HCT116 (cell line): ENCODE measurements at regions not wholly inside any gene's neighbourhood (a gene's known extent, or its start where the extent isn't known, plus 50 kb on each side); places are given as distances from the start of the nearest gene placed in this dataset.

Experiments
- ATAC-seq: fragments of 200-7000 bp; cut with Tn5 transposase; 2 replicates; pipeline ENCODE4 v1.9.1; 2020; ENCODE audit warnings: mild to moderate bottlenecking, moderate library complexity
- BruUV-seq: library from RNA; stranded (reverse); fragments of 400-500 nt; replicated peaks from 2 replicates; lab custom pipeline; 2021; lab: Mats Ljungman, UMichigan
- CTCF ChIA-PET: fragments of 300-600 bp; sonication (Branson Sonifier 250); formaldehyde crosslinking; loops from one replicate; lab custom pipeline; 2021; ENCODE audit warnings: antibody characterized with exemption; lab: Charles Lee
- POLR2A ChIA-PET: fragments of 300-600, 350-600 bp; sonication (Branson Sonifier 250); formaldehyde crosslinking; loops from one replicate; lab custom pipeline; 2021; ENCODE audit warnings: antibody characterized with exemption; lab: Charles Lee
- RAD21 ChIA-PET, 2 experiments: fragments of 300-600 bp; sonication (Branson Sonifier 250); formaldehyde crosslinking; loops; one replicate each; lab custom pipeline; 2023; ENCODE audit warnings: low total read pairs in 2 of 2; ENCODE audit not compliant: uncharacterized antibody in 2 of 2, unreplicated experiment in 2 of 2, low non-redundant PET in 1 of 2; lab: Charles Lee
- DNase-seq: peaks from one replicate; pipeline ENCODE4 v3.0.0-alpha.2; 2010; ENCODE audit warnings: low read depth, low spot score
- H2AFZ ChIP-seq: fragments of 200-600 bp; shearing (Covaris generic), sonication (generic); 2 replicates; pipeline ENCODE4 v1.6.1; 2017; ENCODE audit warnings: low read depth, mixed run types, mixed read lengths, antibody characterized with exemption, low read length; ENCODE audit not compliant: poor library complexity, severe bottlenecking
- H3K27ac ChIP-seq: 2 replicates; pipeline ENCODE4 v1.5.1; 2012; ENCODE audit warnings: low read depth, low read length
- H3K27me3 ChIP-seq: fragments of 200-600 bp; sonication (generic); 2 replicates; pipeline ENCODE4 v1.6.1; 2016; ENCODE audit warnings: mixed run types, low read length, mixed read lengths; ENCODE audit not compliant: insufficient read depth
- H3K36me3 ChIP-seq, 2 experiments: fragments of 200-500 bp in 1 of 2; fragments of 200-600 bp in 1 of 2; sonication (Bioruptor generic) in 1 of 2; sonication (generic) in 1 of 2; 2 replicates each; pipeline versions ENCODE4 v1.5.1 to v1.6.1; 2014 to 2016; ENCODE audit warnings: low read length in 2 of 2, inconsistent platforms in 1 of 2, mixed read lengths in 1 of 2, mixed run types in 1 of 2; ENCODE audit not compliant: insufficient read depth in 2 of 2, control insufficient read depth in 1 of 2
- H3K4me1 ChIP-seq, 2 experiments: fragments of 200-600 bp in 1 of 2; sonication (generic) in 1 of 2; 2 replicates each; pipeline versions ENCODE4 v1.5.1 to v1.6.1; 2012 to 2017; ENCODE audit warnings: low read length in 2 of 2, inconsistent platforms in 1 of 2, mild to moderate bottlenecking in 1 of 2, mixed read lengths in 1 of 2, mixed run types in 1 of 2, moderate library complexity in 1 of 2; ENCODE audit not compliant: insufficient read depth in 2 of 2, control insufficient read depth in 1 of 2
- H3K4me2 ChIP-seq: fragments of 200-600 bp; sonication (generic); 2 replicates; pipeline ENCODE4 v1.6.1; 2017; ENCODE audit warnings: mixed run types, low read length, mixed read lengths
- H3K4me3 ChIP-seq, 2 experiments: fragments of 200-600 bp in 1 of 2; sonication (generic) in 1 of 2; replicated peaks in 1 of 2; 2 replicates each; pipeline ENCODE4 v1.5.1; 2011 to 2016; ENCODE audit warnings: low read length in 2 of 2, control low read depth in 1 of 2, low read depth in 1 of 2, mild to moderate bottlenecking in 1 of 2, mixed read lengths in 1 of 2, mixed run types in 1 of 2
- H3K79me2 ChIP-seq: fragments of 200-600 bp; sonication (generic); 2 replicates; pipeline ENCODE4 v1.6.1; 2017; ENCODE audit warnings: mild to moderate bottlenecking, mixed run types, low read length, moderate library complexity, mixed read lengths; ENCODE audit not compliant: insufficient read depth
- H3K9ac ChIP-seq: fragments of 200-600 bp; sonication (generic); 2 replicates; pipeline ENCODE4 v1.6.1; 2016; ENCODE audit warnings: low read length, mixed read lengths
- H3K9me2 ChIP-seq: fragments of 200-600 bp; sonication (generic), shearing (Covaris generic); 2 replicates; pipeline ENCODE4 v1.6.1; 2017; ENCODE audit warnings: mixed run types, mild to moderate bottlenecking, moderate library complexity; ENCODE audit not compliant: insufficient read depth
- H3K9me3 ChIP-seq, 2 experiments: fragments of 200-500 bp in 1 of 2; fragments of 200-600 bp in 1 of 2; sonication (Bioruptor generic) in 1 of 2; sonication (generic) in 1 of 2; 2 replicates each; pipeline ENCODE4 v1.6.1; 2014 to 2017; ENCODE audit warnings: low read length in 2 of 2, mixed read lengths in 2 of 2, inconsistent platforms in 1 of 2, low read depth in 1 of 2, mild to moderate bottlenecking in 1 of 2, mixed run types in 1 of 2, moderate library complexity in 1 of 2; ENCODE audit not compliant: control insufficient read depth in 1 of 2, insufficient read depth in 1 of 2
- H4K20me1 ChIP-seq: fragments of 200-600 bp; sonication (generic), shearing (Covaris generic); 2 replicates; pipeline ENCODE4 v1.6.1; 2017; ENCODE audit warnings: mixed run types, mild to moderate bottlenecking, moderate library complexity; ENCODE audit not compliant: insufficient read depth
- ATF3 ChIP-seq: IDR thresholded peaks from 2 replicates; pipeline ENCODE4 v1.6.1; 2012
- CBX3 ChIP-seq: IDR thresholded peaks from 2 replicates; pipeline ENCODE4 v1.6.1; 2012; ENCODE audit warnings: low read depth
- CEBPB ChIP-seq: IDR thresholded peaks from 2 replicates; pipeline ENCODE4 v1.6.1; 2012; ENCODE audit warnings: low read depth
- EGR1 ChIP-seq: IDR thresholded peaks from 2 replicates; pipeline ENCODE4 v1.6.1; 2012; ENCODE audit warnings: low read depth
- ELF1 ChIP-seq: IDR thresholded peaks from 2 replicates; pipeline ENCODE4 v1.6.1; 2012; ENCODE audit warnings: low read depth, borderline replicate concordance
- EZH2 ChIP-seq: fragments of 200-600 bp; sonication (generic); IDR thresholded peaks from 2 replicates; pipeline ENCODE4 v1.6.1; 2017; ENCODE audit warnings: antibody characterized with exemption, mixed run types
- EZH2phosphoT487 ChIP-seq: fragments of 200-600 bp; IDR thresholded peaks from 2 replicates; pipeline ENCODE4 v1.6.1; 2018; ENCODE audit warnings: antibody characterized with exemption, borderline replicate concordance
- FOSL1 ChIP-seq: IDR thresholded peaks from 2 replicates; pipeline ENCODE4 v1.6.1; 2012; ENCODE audit warnings: low read depth
- JUND ChIP-seq: IDR thresholded peaks from 2 replicates; pipeline ENCODE4 v1.6.1; 2012
- MAX ChIP-seq: IDR thresholded peaks from 2 replicates; pipeline ENCODE4 v1.6.1; 2012
- POLR2AphosphoS5 ChIP-seq: IDR thresholded peaks from 2 replicates; pipeline ENCODE4 v1.6.1; 2011; ENCODE audit warnings: mild to moderate bottlenecking, low read depth, low read length, moderate library complexity
- RAD21 ChIP-seq: IDR thresholded peaks from 2 replicates; pipeline ENCODE4 v1.6.1; 2012; ENCODE audit warnings: low read depth, mild to moderate bottlenecking
- REST ChIP-seq: IDR thresholded peaks from 2 replicates; pipeline ENCODE4 v1.6.1; 2012; ENCODE audit warnings: low read depth
- SIN3A ChIP-seq: IDR thresholded peaks from 2 replicates; pipeline ENCODE4 v1.6.1; 2012; ENCODE audit warnings: low read depth
- SP1 ChIP-seq: IDR thresholded peaks from 2 replicates; pipeline ENCODE4 v1.6.1; 2012; ENCODE audit warnings: low read depth
- SRF ChIP-seq: IDR thresholded peaks from 2 replicates; pipeline ENCODE4 v1.6.1; 2012; ENCODE audit warnings: low read depth
- YY1 ChIP-seq: IDR thresholded peaks from 2 replicates; pipeline ENCODE4 v1.6.1; 2011; ENCODE audit warnings: low read length, low read depth, moderate library complexity, mild to moderate bottlenecking; ENCODE audit not compliant: insufficient replicate concordance; ENCODE audit errors: extremely low read depth
- ZNF274 ChIP-seq: fragments of 200-500 bp; sonication (Bioruptor generic); IDR thresholded peaks from 2 replicates; pipeline ENCODE4 v1.6.1; 2014; ENCODE audit warnings: mild to moderate bottlenecking, low read depth, low read length, inconsistent platforms
- intact Hi-C: fragments of 100-400 bp; cut with micrococcal nuclease; formaldehyde crosslinking; loops from 2 replicates; pipeline ENCODE4 v1.10.0; 2022
- TF ChIP-seq, protein P1 (sequence below), 3 experiments: fragments of 200-600 bp in 1 of 3; sonication (generic) in 1 of 3; IDR thresholded peaks in 2 of 3; conservative IDR thresholded peaks in 1 of 3; 2 replicates each; pipeline ENCODE4 v1.5.1; 2012 to 2017; ENCODE audit warnings: low read depth in 2 of 3, low read length in 2 of 3, antibody characterized with exemption in 1 of 3, borderline replicate concordance in 1 of 3, control low read depth in 1 of 3, mild to moderate bottlenecking in 1 of 3, mixed read lengths in 1 of 3, mixed run types in 1 of 3, moderate library complexity in 1 of 3; ENCODE audit not compliant: insufficient read depth in 1 of 3
- TF ChIP-seq, protein P2 (sequence below): IDR thresholded peaks from 2 replicates; pipeline ENCODE4 v1.6.1; 2011; ENCODE audit warnings: mild to moderate bottlenecking, low read length, moderate library complexity; ENCODE audit not compliant: insufficient replicate concordance; ENCODE audit errors: extremely low read depth

DNA sequence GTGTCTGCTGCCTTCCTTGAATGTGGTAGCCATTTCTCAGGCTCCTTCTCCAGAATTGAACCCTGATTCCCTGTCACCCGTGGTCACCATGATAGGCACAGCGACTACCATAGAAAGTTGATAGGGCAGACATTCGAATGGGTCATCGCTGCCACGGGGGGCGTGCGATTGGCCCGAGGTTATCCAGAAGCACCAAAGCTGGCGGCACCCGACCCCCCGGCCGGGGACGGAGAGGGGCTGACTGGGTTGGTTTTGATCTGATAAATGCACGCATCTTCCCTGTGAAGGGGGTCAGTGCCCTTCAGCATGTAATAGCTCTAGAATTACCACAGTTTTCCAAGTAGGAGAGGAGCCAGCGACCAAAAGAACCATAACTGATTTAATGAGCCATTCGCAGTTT, 94.0 kb upstream of the ANKRD30BL start:
- Histone ChIP-seq H3K79me2 (no peaks in the 10 kb centered on the region), H3K27ac (no peak overlapping the region), H3K36me3 (no peaks in the 10 kb centered on the region), H3K9ac (no peak overlapping the region), H3K4me1 (no peaks in the 10 kb centered on the region), H3K27me3 (no peaks in the 10 kb centered on the region), H3K4me3 (no peak overlapping the region), H3K4me2 (no peak overlapping the region), H3K9me2 (no peaks in the 10 kb centered on the region), H2AFZ (no peak overlapping the region), H4K20me1 (no peaks in the 10 kb centered on the region), H3K9me3 (no peaks in the 10 kb centered on the region)
- RAD21 ChIA-PET, result no interaction called here
- POLR2A ChIA-PET, result no interaction called here
- intact Hi-C loops, result no loop called here
- no peak for TF ChIP-seq REST
- TF ChIP-seq RAD21, result no peak
- TF ChIP-seq EZH2, result no peak
- no peak for TF ChIP-seq YY1
- TF ChIP-seq EZH2phosphoT487, result no peak
- TF ChIP-seq ATF3, result no peak
- no peak for TF ChIP-seq MAX
- TF ChIP-seq, protein P1, sequence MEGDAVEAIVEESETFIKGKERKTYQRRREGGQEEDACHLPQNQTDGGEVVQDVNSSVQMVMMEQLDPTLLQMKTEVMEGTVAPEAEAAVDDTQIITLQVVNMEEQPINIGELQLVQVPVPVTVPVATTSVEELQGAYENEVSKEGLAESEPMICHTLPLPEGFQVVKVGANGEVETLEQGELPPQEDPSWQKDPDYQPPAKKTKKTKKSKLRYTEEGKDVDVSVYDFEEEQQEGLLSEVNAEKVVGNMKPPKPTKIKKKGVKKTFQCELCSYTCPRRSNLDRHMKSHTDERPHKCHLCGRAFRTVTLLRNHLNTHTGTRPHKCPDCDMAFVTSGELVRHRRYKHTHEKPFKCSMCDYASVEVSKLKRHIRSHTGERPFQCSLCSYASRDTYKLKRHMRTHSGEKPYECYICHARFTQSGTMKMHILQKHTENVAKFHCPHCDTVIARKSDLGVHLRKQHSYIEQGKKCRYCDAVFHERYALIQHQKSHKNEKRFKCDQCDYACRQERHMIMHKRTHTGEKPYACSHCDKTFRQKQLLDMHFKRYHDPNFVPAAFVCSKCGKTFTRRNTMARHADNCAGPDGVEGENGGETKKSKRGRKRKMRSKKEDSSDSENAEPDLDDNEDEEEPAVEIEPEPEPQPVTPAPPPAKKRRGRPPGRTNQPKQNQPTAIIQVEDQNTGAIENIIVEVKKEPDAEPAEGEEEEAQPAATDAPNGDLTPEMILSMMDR (IDR thresholded peaks at IDR 0.05 in 2 of 3, conservative IDR thresholded peaks at IDR 0.05 in 1 of 3; ENCODE audit: borderline replicate concordance in 1 of 3, insufficient read depth in 1 of 3, low read depth in 2 of 3, low read length in 2 of 3), result no peak
- TF ChIP-seq JUND, result no peak
- no peak for TF ChIP-seq FOSL1
- no peak for TF ChIP-seq CEBPB
- TF ChIP-seq SP1, result no peak
- TF ChIP-seq ZNF274, result no peak
- no peak for TF ChIP-seq CBX3
- no peak for TF ChIP-seq ELF1
- no peak for TF ChIP-seq SRF
- TF ChIP-seq EGR1, result no peak
- no peak for TF ChIP-seq POLR2AphosphoS5
- TF ChIP-seq, protein P2, sequence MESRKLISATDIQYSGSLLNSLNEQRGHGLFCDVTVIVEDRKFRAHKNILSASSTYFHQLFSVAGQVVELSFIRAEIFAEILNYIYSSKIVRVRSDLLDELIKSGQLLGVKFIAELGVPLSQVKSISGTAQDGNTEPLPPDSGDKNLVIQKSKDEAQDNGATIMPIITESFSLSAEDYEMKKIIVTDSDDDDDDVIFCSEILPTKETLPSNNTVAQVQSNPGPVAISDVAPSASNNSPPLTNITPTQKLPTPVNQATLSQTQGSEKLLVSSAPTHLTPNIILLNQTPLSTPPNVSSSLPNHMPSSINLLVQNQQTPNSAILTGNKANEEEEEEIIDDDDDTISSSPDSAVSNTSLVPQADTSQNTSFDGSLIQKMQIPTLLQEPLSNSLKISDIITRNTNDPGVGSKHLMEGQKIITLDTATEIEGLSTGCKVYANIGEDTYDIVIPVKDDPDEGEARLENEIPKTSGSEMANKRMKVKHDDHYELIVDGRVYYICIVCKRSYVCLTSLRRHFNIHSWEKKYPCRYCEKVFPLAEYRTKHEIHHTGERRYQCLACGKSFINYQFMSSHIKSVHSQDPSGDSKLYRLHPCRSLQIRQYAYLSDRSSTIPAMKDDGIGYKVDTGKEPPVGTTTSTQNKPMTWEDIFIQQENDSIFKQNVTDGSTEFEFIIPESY, result no peak
- no peak for TF ChIP-seq SIN3A
- CTCF ChIA-PET, result no interaction called here
- DNase-seq, result no peak
- BruUV-seq, result no TSS peak
- ATAC-seq, result no peak
